H9 (cell line): ENCODE measurements at regions not wholly inside any gene's neighbourhood (a gene's known extent, or its start where the extent isn't known, plus 50 kb on each side); places are given as distances from the start of the nearest gene placed in this dataset.

Source experiments
- DNase-seq: peaks from one replicate; pipeline ENCODE4 v3.0.0-alpha.2; 2017
- H2AFZ ChIP-seq: one replicate; pipeline ENCODE4 v1.6.1; 2013; ENCODE audit warnings: mild to moderate bottlenecking, low read length, control low read depth, moderate library complexity
- H2AK5ac ChIP-seq: 2 replicates; pipeline ENCODE4 v1.6.1; 2013; ENCODE audit warnings: low read length, control low read depth, mixed read lengths; ENCODE audit not compliant: insufficient read length
- H2BK120ac ChIP-seq: one replicate; pipeline ENCODE4 v1.6.1; 2013; ENCODE audit warnings: low read depth, mild to moderate bottlenecking, low read length, control low read depth, inconsistent platforms; ENCODE audit not compliant: poor library complexity, severe bottlenecking
- H2BK12ac ChIP-seq: 2 replicates; pipeline ENCODE4 v1.6.1; 2013; ENCODE audit warnings: low read length, control low read depth, mixed read lengths, low read depth; ENCODE audit not compliant: insufficient read length
- H2BK15ac ChIP-seq: 2 replicates; pipeline ENCODE4 v1.6.1; 2013; ENCODE audit warnings: low read depth, low read length, control low read depth
- H2BK20ac ChIP-seq: one replicate; pipeline ENCODE4 v1.6.1; 2013; ENCODE audit warnings: low read depth, mild to moderate bottlenecking, low read length, control low read depth, inconsistent platforms; ENCODE audit not compliant: poor library complexity, severe bottlenecking
- H2BK5ac ChIP-seq: 2 replicates; pipeline ENCODE4 v1.6.1; 2013; ENCODE audit warnings: low read length, control low read depth, mixed read lengths; ENCODE audit not compliant: insufficient read length
- H3K14ac ChIP-seq: 2 replicates; pipeline ENCODE4 v1.6.1; 2013; ENCODE audit warnings: low read length, control low read depth; ENCODE audit not compliant: insufficient read depth
- H3K18ac ChIP-seq: 2 replicates; pipeline ENCODE4 v1.6.1; 2013; ENCODE audit warnings: low read depth, mild to moderate bottlenecking, mixed read lengths, low read length, control low read depth; ENCODE audit not compliant: insufficient read length
- H3K23ac ChIP-seq: 2 replicates; pipeline ENCODE4 v1.6.1; 2013; ENCODE audit warnings: low read length, control low read depth, mixed read lengths, low read depth; ENCODE audit not compliant: insufficient read length
- H3K23me2 ChIP-seq: 2 replicates; pipeline ENCODE4 v1.6.1; 2013; ENCODE audit warnings: low read depth, mild to moderate bottlenecking, mixed read lengths, low read length, control low read depth; ENCODE audit not compliant: insufficient read length, poor library complexity, severe bottlenecking
- H3K27ac ChIP-seq: 2 replicates; pipeline ENCODE4 v1.5.1; 2013; ENCODE audit warnings: low read length, control low read depth, mixed read lengths, low read depth; ENCODE audit not compliant: insufficient read length
- H3K27me3 ChIP-seq: 2 replicates; pipeline ENCODE4 v1.6.1; 2013; ENCODE audit warnings: low read length, control low read depth, inconsistent platforms; ENCODE audit not compliant: insufficient read depth
- H3K4ac ChIP-seq: 2 replicates; pipeline ENCODE4 v1.6.1; 2013; ENCODE audit warnings: low read depth, mild to moderate bottlenecking, control low read depth, inconsistent platforms, low read length, moderate library complexity
- H3K4me1 ChIP-seq: 2 replicates; pipeline ENCODE4 v1.6.1; 2013; ENCODE audit warnings: low read length, control low read depth, inconsistent platforms; ENCODE audit not compliant: insufficient read depth
- H3K4me2 ChIP-seq: 2 replicates; pipeline ENCODE4 v1.6.1; 2013; ENCODE audit warnings: low read length, control low read depth, mixed read lengths; ENCODE audit not compliant: insufficient read length, insufficient read depth
- H3K56ac ChIP-seq: 2 replicates; pipeline ENCODE4 v1.6.1; 2013; ENCODE audit warnings: low read depth, mild to moderate bottlenecking, mixed read lengths, low read length, control low read depth; ENCODE audit not compliant: insufficient read length
- H3K79me1 ChIP-seq: 2 replicates; pipeline ENCODE4 v1.6.1; 2013; ENCODE audit warnings: low read depth, mild to moderate bottlenecking, moderate library complexity, low read length, control low read depth, inconsistent platforms; ENCODE audit not compliant: insufficient read depth, poor library complexity, severe bottlenecking
- H3K79me2 ChIP-seq: 2 replicates; pipeline ENCODE4 v1.6.1; 2013; ENCODE audit warnings: low read length, control low read depth, inconsistent platforms; ENCODE audit not compliant: insufficient read depth
- H3K9ac ChIP-seq: 2 replicates; pipeline ENCODE4 v1.6.1; 2013; ENCODE audit warnings: low read length, control low read depth, mixed read lengths; ENCODE audit not compliant: insufficient read length; ENCODE audit errors: extremely low read depth
- H3K9me3 ChIP-seq: one replicate; pipeline ENCODE4 v1.6.1; 2013; ENCODE audit warnings: low read depth, low read length, inconsistent platforms; ENCODE audit not compliant: control insufficient read depth
- H3T11ph ChIP-seq: one replicate; pipeline ENCODE4 v1.6.1; 2013; ENCODE audit warnings: mild to moderate bottlenecking, low read length, control low read depth, inconsistent platforms
- H4K20me1 ChIP-seq: one replicate; pipeline ENCODE4 v1.6.1; 2013; ENCODE audit not compliant: control insufficient read depth, insufficient read length, insufficient read depth
- H4K5ac ChIP-seq: 2 replicates; pipeline ENCODE4 v1.6.1; 2013; ENCODE audit warnings: low read depth, mild to moderate bottlenecking, mixed read lengths, low read length, control low read depth; ENCODE audit not compliant: insufficient read length
- H4K8ac ChIP-seq: replicated peaks from 2 replicates; pipeline ENCODE4 v1.6.1; 2013; ENCODE audit warnings: low read length, control low read depth, mixed read lengths, low read depth; ENCODE audit not compliant: insufficient read length
- H4K91ac ChIP-seq: 2 replicates; pipeline ENCODE4 v1.6.1; 2013; ENCODE audit warnings: low read depth, mild to moderate bottlenecking, moderate library complexity, mixed read lengths, low read length, control low read depth; ENCODE audit not compliant: insufficient read length
- H3K27ac Mint-ChIP-seq, 3 experiments: 2 replicates in 2 of 3; 3 replicates in 1 of 3; pipeline ENCODE4 v1.8.0; 2020 to 2021; ENCODE audit warnings: mixed read lengths in 3 of 3, mild to moderate bottlenecking in 1 of 3, moderate library complexity in 1 of 3
- H3K27me3 Mint-ChIP-seq: 2 replicates; pipeline ENCODE4 v1.8.0; 2021; ENCODE audit warnings: low read depth, mild to moderate bottlenecking, moderate library complexity, mixed read lengths
- H3K36me3 Mint-ChIP-seq, 3 experiments: 2 replicates in 2 of 3; 3 replicates in 1 of 3; pipeline ENCODE4 v1.8.0; 2020 to 2021; ENCODE audit warnings: low read depth in 3 of 3, mixed read lengths in 3 of 3; ENCODE audit not compliant: insufficient read depth in 1 of 3
- H3K4me1 Mint-ChIP-seq, 2 experiments: 2 replicates each; pipeline ENCODE4 v1.8.0; 2020; ENCODE audit warnings: mixed read lengths in 2 of 2
- H3K4me3 Mint-ChIP-seq, 2 experiments: 2 replicates in 1 of 2; 3 replicates in 1 of 2; pipeline ENCODE4 v1.8.0; 2020 to 2021; ENCODE audit warnings: mild to moderate bottlenecking in 2 of 2, mixed read lengths in 2 of 2, moderate library complexity in 1 of 2
- H3K9me3 Mint-ChIP-seq, 2 experiments: 2 replicates in 1 of 2; 3 replicates in 1 of 2; pipeline ENCODE4 v1.8.0; 2020; ENCODE audit warnings: mild to moderate bottlenecking in 2 of 2, mixed read lengths in 2 of 2, moderate library complexity in 1 of 2
- WGBS: extraction: QIAGEN DNeasy Blood & Tissue Kit; methylation state at CpG from one replicate; pipeline ENCODE4 v1.1.7; 2013; ENCODE audit warnings: missing lambda C conversion rate, low lambda C conversion rate, mixed read lengths; ENCODE audit not compliant: insufficient read length; ENCODE audit errors: extremely low coverage; 5-methylcytosine and 5-hydroxymethylcytosine counted together
- TF ChIP-seq, protein P1 (sequence below): fragments of 200-600 bp; sonication (generic); conservative IDR thresholded peaks from 3 replicates; pipeline ENCODE4 v1.8.0; 2021; ENCODE audit warnings: antibody characterized with exemption, mild to moderate bottlenecking

- H2BK12ac ChIP-seq = no peak overlapping the region
- H3K23me2 ChIP-seq = no peaks in the 10 kb centered on the region
- H2BK20ac ChIP-seq = no peak overlapping the region
- H3K4ac ChIP-seq = no peak overlapping the region
- H3K79me2 ChIP-seq = no peaks in the 10 kb centered on the region
- H2AK5ac ChIP-seq = no peak overlapping the region
- no peaks in the 10 kb centered on the region for H3K79me1 ChIP-seq
- H3K9ac ChIP-seq = no peak overlapping the region
- peak overlapping the region in 1 of 3 experiments; percentile 83; a peak in 1 of 7 replicates for H3K27ac Mint-ChIP-seq
- H3K9me3 ChIP-seq = no peaks in the 10 kb centered on the region
- H3K14ac ChIP-seq = no peak overlapping the region
- no peak overlapping the region for H4K91ac ChIP-seq
- H2AFZ ChIP-seq = no peak overlapping the region
- H4K5ac ChIP-seq = no peak overlapping the region
- no peak overlapping the region for H3K4me3 Mint-ChIP-seq
- no peak overlapping the region for H2BK15ac ChIP-seq
- H3K9me3 Mint-ChIP-seq = no peaks in the 10 kb centered on the region
- H3K4me1 ChIP-seq = peaks cover 2% of the 10 kb centered on the region; the same call in 1 of the 2 replicates
- H3K4me2 ChIP-seq = no peak overlapping the region
- no peak overlapping the region for H3K27ac ChIP-seq
- no CpG with 5 or more reads among the region's 11 CpGs for whole genome bisulfite sequencing
- no peak overlapping the region for H2BK5ac ChIP-seq
- H3K18ac ChIP-seq = no peak overlapping the region
- TF ChIP-seq, protein P1, sequence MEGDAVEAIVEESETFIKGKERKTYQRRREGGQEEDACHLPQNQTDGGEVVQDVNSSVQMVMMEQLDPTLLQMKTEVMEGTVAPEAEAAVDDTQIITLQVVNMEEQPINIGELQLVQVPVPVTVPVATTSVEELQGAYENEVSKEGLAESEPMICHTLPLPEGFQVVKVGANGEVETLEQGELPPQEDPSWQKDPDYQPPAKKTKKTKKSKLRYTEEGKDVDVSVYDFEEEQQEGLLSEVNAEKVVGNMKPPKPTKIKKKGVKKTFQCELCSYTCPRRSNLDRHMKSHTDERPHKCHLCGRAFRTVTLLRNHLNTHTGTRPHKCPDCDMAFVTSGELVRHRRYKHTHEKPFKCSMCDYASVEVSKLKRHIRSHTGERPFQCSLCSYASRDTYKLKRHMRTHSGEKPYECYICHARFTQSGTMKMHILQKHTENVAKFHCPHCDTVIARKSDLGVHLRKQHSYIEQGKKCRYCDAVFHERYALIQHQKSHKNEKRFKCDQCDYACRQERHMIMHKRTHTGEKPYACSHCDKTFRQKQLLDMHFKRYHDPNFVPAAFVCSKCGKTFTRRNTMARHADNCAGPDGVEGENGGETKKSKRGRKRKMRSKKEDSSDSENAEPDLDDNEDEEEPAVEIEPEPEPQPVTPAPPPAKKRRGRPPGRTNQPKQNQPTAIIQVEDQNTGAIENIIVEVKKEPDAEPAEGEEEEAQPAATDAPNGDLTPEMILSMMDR = no peak
- no peak overlapping the region for H2BK120ac ChIP-seq
- H3T11ph ChIP-seq = no peak overlapping the region
- H4K8ac ChIP-seq = no peak overlapping the region
- no peak for DNase-seq
- H3K23ac ChIP-seq = no peak overlapping the region
- H3K36me3 Mint-ChIP-seq = no peaks in the 10 kb centered on the region
- no peak overlapping the region for H3K56ac ChIP-seq
- peaks cover 9 to 11% of the 10 kb centered on the region in 2 experiments for H3K4me1 Mint-ChIP-seq
- no peaks in the 10 kb centered on the region for H3K27me3 ChIP-seq
- no peaks in the 10 kb centered on the region; the same call in 1 of the 2 replicates for H3K27me3 Mint-ChIP-seq
- H4K20me1 ChIP-seq = no peaks in the 10 kb centered on the region
Observed at GRCh38 chr6:21309807-21310221, 283.7 kb upstream of the SOX4 start.
